GM10248 (cell line): ENCODE measurements at regions not wholly inside any gene's neighbourhood (a gene's known extent, or its start where the extent isn't known, plus 50 kb on each side); places are given as distances from the start of the nearest gene placed in this dataset.

Source experiments
- CTCF ChIA-PET: fragments of 300-600 bp; sonication (Branson Sonifier 250); formaldehyde crosslinking; extraction: SDS; loops from one replicate; lab custom pipeline; 2021; ENCODE audit warnings: antibody characterized with exemption; lab: Yijun Ruan, JAX
- POLR2A ChIA-PET: fragments of 350-650 bp; sonication (Branson Sonifier 250); formaldehyde crosslinking; extraction: SDS; loops from one replicate; lab custom pipeline; 2020; ENCODE audit warnings: antibody characterized with exemption; lab: Yijun Ruan, JAX
- DNase-seq: peaks from one replicate; pipeline ENCODE4 v3.0.0; 2012; ENCODE audit errors: extremely low spot score
- CTCF ChIP-seq: IDR thresholded peaks from 2 replicates; pipeline ENCODE4 v1.5.1; 2012; ENCODE audit warnings: mild to moderate bottlenecking, low read depth; ENCODE audit errors: extremely low read depth, missing control alignments, control extremely low read depth

- ChIA-PET POLR2A (no interaction called here), CTCF (interaction anchor here (1.0 to 1.4 kb wide), 3 partner anchors 9 to 290 kb away, joined by 3 read pairs; no protein-coding TSS in a partner anchor)
- no peak for TF ChIP-seq CTCF
- no peak for DNase-seq
Observed at GRCh38 chr1:208917281-208917680, 666.2 kb upstream of the CAMK1G start.

- ChIA-PET CTCF (interaction anchor here (1.4 kb wide), 2 partner anchors 9 to 290 kb away, joined by 3 read pairs; no protein-coding TSS in a partner anchor), POLR2A (no interaction called here)
- no peak for DNase-seq
- TF ChIP-seq CTCF = no peak
Observed at GRCh38 chr1:208917723-208918122, 665.8 kb upstream of the CAMK1G start.

- no peak for TF ChIP-seq CTCF
- ChIA-PET POLR2A (no interaction called here), CTCF (interaction anchor here (1.4 kb wide), 2 partner anchors 10 to 289 kb away, joined by 3 read pairs; no protein-coding TSS in a partner anchor)
- no peak for DNase-seq
Observed at GRCh38 chr1:208918160-208918559, 665.4 kb upstream of the CAMK1G start.

DNA sequence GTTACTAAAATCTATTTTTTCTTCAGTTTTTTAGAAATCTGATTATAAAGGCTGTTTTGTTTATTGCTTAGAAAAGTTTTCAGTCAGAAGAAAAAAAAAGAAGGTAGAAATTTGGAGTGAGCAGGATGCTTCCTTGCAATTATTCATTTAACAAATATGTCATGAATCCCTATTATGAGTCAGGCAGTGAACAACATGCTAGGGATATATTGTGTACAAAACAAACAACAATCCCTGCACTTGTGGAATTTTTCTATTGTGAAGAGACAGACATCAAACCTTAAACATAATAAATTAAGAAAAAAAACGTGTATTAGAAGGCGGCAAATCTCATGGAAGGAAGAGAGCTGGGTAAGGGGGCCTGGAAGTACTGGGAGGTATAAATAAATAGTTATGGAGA lies 664.1 kb upstream of the CAMK1G start:
- ChIA-PET CTCF (no interaction called here), POLR2A (no interaction called here)
- no peak for TF ChIP-seq CTCF
- no peak for DNase-seq

DNA sequence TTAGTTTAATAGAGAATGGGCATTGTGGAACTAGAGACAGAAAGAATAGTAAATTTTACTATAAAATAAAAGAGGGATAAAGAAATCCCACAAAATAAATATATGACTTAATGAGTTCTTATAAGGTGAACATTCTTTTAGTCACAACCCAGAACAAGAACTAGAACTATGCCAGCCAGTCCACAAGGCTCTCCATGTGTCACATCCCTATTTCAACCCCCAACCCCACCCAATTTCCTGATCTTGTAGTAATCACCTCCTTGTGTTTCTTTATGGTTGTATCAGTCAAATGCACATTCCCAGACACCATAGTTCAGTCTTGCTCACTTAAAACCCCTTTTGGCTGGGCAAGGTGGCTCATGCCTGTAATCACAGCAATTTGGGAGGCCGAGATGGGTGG lies 662.3 kb upstream of the CAMK1G start:
- no peak for DNase-seq
- ChIA-PET CTCF (no interaction called here), POLR2A (no interaction called here)
- no peak for TF ChIP-seq CTCF

GRCh38 chr1:208923456-208923855 lies 660.1 kb upstream of the CAMK1G start:
- CTCF ChIA-PET = no interaction called here
- DNase-seq = no peak
- POLR2A ChIA-PET = no interaction called here
- no peak for TF ChIP-seq CTCF
